ENCODE measurements at regions not wholly inside any gene's neighbourhood (a gene's known extent, or its start where the extent isn't known, plus 50 kb on each side); places are given as distances from the start of the nearest gene placed in this dataset.

DNA sequence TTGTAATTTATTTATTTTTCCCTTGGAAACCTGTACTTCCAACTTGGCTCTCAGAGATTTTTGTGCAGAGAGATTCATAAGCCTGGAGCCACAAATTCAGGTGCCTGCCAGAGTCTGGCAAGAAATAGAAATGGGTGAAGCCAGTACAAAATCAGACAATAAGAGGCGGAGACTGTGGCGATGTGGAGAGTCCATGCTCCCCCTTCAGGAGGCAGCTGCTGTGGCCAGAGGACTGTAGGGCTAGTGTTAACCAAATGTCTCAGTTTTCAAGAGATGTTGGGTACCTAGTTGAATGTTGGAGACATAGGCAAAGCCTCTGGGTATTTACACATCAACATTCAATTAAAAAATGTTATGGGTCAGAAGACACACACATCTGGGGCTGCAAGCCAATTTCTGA lies 208.6 kb downstream of the PSAT1 start:
- Histone ChIP-seq H3K27ac (ENCODE audit: insufficient read depth in 1 of 2, low read depth in 1 of 2, low read length in 2 of 2, poor library complexity in 1 of 2, severe bottlenecking in 2 of 2) (no peak overlapping the region), H3K4me1 (ENCODE audit: control extremely low read depth in 1 of 4, control insufficient read depth in 4 of 4, insufficient read depth in 4 of 4, low read length in 3 of 4) (no peaks in the 10 kb centered on the region), H3K36me3 (ENCODE audit: control insufficient read depth in 4 of 4, insufficient read depth in 4 of 4, low read length in 3 of 4) (no peaks in the 10 kb centered on the region), H3K4me3 (ENCODE audit: control insufficient read depth in 1 of 7, extremely low read depth in 1 of 7, insufficient read depth in 4 of 7, low read depth in 2 of 7, low read length in 6 of 7) (no peak overlapping the region), H3K9me3 (ENCODE audit: control extremely low read depth in 1 of 5, control insufficient read depth in 4 of 5, insufficient read depth in 2 of 5, low read depth in 1 of 5, low read length in 4 of 5) (no peaks in the 10 kb centered on the region), H3K27me3 (replicated peaks in 2 of 5; ENCODE audit: control insufficient read depth in 4 of 5, insufficient read depth in 5 of 5, low read length in 4 of 5) (no peaks in the 10 kb centered on the region)
- ChIA-PET CTCF (no interaction called here), POLR2A (no interaction called here)
- no peak for DNase-seq
- 95% methylated on average over 2 of the region's 2 CpGs for whole genome bisulfite sequencing (ENCODE audit: insufficient coverage)

DNA sequence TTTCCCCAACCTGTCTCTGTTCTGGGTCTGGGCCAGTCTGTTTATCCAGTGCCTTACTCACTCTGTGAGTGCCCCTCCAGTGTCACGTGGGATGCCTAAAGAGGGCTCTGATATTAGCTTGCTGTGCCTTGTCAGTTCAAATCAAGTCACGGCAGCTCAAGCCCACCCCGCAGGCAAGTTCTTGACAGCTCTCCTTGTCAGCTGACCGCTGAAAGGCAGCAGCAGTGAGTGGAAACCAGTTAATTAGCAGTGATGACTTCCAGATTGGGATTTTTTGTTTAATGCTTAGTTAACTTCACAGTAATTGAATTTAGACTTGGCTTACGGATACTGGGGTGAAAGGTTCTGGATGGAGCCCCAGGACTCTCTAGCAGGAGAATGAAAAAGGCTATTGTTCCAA lies 210.1 kb downstream of the PSAT1 start:
- Histone ChIP-seq H3K27me3 (replicated peaks in 2 of 5; ENCODE audit: control insufficient read depth in 4 of 5, insufficient read depth in 5 of 5, low read length in 4 of 5) (no peaks in the 10 kb centered on the region), H3K4me3 (ENCODE audit: control insufficient read depth in 1 of 7, extremely low read depth in 1 of 7, insufficient read depth in 4 of 7, low read depth in 2 of 7, low read length in 6 of 7) (no peak overlapping the region), H3K36me3 (ENCODE audit: control insufficient read depth in 4 of 4, insufficient read depth in 4 of 4, low read length in 3 of 4) (no peaks in the 10 kb centered on the region), H3K27ac (ENCODE audit: insufficient read depth in 1 of 2, low read depth in 1 of 2, low read length in 2 of 2, poor library complexity in 1 of 2, severe bottlenecking in 2 of 2) (no peak overlapping the region), H3K9me3 (ENCODE audit: control extremely low read depth in 1 of 5, control insufficient read depth in 4 of 5, insufficient read depth in 2 of 5, low read depth in 1 of 5, low read length in 4 of 5) (no peaks in the 10 kb centered on the region), H3K4me1 (ENCODE audit: control extremely low read depth in 1 of 4, control insufficient read depth in 4 of 4, insufficient read depth in 4 of 4, low read length in 3 of 4) (no peaks in the 10 kb centered on the region)
- DNase-seq = no peak
- POLR2A ChIA-PET = no interaction called here
- 94% methylated on average over 4 of the region's 5 CpGs for WGBS (ENCODE audit: insufficient coverage)
- CTCF ChIA-PET = no interaction called here

DNA sequence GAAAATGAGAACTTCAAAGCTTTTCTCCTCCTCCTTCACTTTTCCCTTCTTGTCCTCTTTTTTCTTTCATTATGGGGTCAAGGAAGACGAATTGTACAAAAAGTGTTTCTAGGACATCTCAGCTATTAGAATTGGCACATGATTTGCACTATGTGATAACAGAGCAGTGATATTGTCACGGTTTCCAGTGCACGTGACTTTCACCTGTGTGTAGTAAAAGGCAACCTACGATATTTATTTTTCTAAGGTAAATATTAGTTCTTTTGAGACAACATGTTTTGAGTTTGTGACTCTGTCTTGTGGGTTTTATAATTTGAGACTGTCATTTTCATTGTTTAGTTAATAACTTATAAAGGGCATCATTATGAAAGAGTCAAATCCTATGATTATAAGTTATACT lies 213.1 kb downstream of the PSAT1 start:
- ChIA-PET POLR2A (no interaction called here), CTCF (no interaction called here)
- 100% methylated on average over 3 of the region's 4 CpGs for WGBS (ENCODE audit: insufficient coverage)
- Histone ChIP-seq H3K4me3 (ENCODE audit: control insufficient read depth in 1 of 7, extremely low read depth in 1 of 7, insufficient read depth in 4 of 7, low read depth in 2 of 7, low read length in 6 of 7) (no peak overlapping the region), H3K27ac (ENCODE audit: insufficient read depth in 1 of 2, low read depth in 1 of 2, low read length in 2 of 2, poor library complexity in 1 of 2, severe bottlenecking in 2 of 2) (no peak overlapping the region), H3K4me1 (ENCODE audit: control extremely low read depth in 1 of 4, control insufficient read depth in 4 of 4, insufficient read depth in 4 of 4, low read length in 3 of 4) (no peaks in the 10 kb centered on the region), H3K27me3 (replicated peaks in 2 of 5; ENCODE audit: control insufficient read depth in 4 of 5, insufficient read depth in 5 of 5, low read length in 4 of 5) (no peaks in the 10 kb centered on the region), H3K9me3 (ENCODE audit: control extremely low read depth in 1 of 5, control insufficient read depth in 4 of 5, insufficient read depth in 2 of 5, low read depth in 1 of 5, low read length in 4 of 5) (no peaks in the 10 kb centered on the region), H3K36me3 (ENCODE audit: control insufficient read depth in 4 of 4, insufficient read depth in 4 of 4, low read length in 3 of 4) (no peaks in the 10 kb centered on the region)
- DNase-seq = no peak

DNA sequence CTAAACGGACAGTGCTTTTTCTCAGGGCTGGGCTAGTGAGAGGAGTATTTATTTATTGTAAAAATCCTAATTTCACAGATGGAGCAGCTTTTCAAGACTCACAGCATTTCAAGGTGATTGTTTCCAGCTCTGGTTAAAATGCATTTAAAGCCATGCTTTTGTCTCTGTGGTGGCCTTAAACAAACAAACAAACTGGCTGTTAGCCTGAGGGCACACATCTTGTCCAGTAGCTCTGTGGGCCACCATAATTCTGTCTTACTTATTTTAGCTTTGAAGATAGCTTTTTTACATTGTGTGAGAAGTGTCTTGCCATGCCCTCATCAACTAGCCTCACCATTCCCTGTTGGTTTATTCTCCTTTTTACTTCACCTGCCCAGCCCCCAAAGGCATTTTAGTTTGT lies 218.2 kb downstream of the PSAT1 start:
- Histone ChIP-seq H3K36me3 (ENCODE audit: control insufficient read depth in 4 of 4, insufficient read depth in 4 of 4, low read length in 3 of 4) (no peaks in the 10 kb centered on the region), H3K4me1 (ENCODE audit: control extremely low read depth in 1 of 4, control insufficient read depth in 4 of 4, insufficient read depth in 4 of 4, low read length in 3 of 4) (no peaks in the 10 kb centered on the region), H3K4me3 (ENCODE audit: control insufficient read depth in 1 of 7, extremely low read depth in 1 of 7, insufficient read depth in 4 of 7, low read depth in 2 of 7, low read length in 6 of 7) (no peak overlapping the region), H3K9me3 (ENCODE audit: control extremely low read depth in 1 of 5, control insufficient read depth in 4 of 5, insufficient read depth in 2 of 5, low read depth in 1 of 5, low read length in 4 of 5) (peaks cover 0 to 16% (median 4%) of the 10 kb centered on the region in 5 experiments), H3K27ac (ENCODE audit: insufficient read depth in 1 of 2, low read depth in 1 of 2, low read length in 2 of 2, poor library complexity in 1 of 2, severe bottlenecking in 2 of 2) (no peak overlapping the region), H3K27me3 (replicated peaks in 2 of 5; ENCODE audit: control insufficient read depth in 4 of 5, insufficient read depth in 5 of 5, low read length in 4 of 5) (no peaks in the 10 kb centered on the region)
- POLR2A ChIA-PET = no interaction called here
- no peak for DNase-seq
- 100% methylated on average over 1 of the region's 1 CpG for WGBS (ENCODE audit: insufficient coverage)
- CTCF ChIA-PET = no interaction called here

DNA sequence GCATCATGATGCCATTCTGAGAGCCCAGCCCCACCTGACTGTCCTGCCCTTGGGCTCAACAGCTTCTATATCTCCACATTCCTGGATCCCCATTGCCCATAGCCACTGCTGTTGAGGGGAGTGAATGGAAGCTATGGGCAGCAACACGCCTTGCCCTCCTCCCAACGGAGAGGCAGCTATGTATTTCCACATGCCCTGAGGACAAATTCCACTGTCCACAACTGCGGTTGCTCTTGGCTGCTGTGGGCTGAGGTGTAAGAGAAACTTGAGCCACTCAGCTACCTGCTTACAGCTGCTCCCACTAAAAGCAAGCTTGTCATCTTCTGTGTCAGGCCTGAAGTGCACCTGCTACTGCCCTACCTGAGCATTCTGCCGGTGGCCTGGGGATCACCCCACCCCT lies 222.9 kb downstream of the PSAT1 start:
- Histone ChIP-seq H3K4me3 (ENCODE audit: control insufficient read depth in 1 of 7, extremely low read depth in 1 of 7, insufficient read depth in 4 of 7, low read depth in 2 of 7, low read length in 6 of 7) (no peak overlapping the region), H3K27ac (ENCODE audit: insufficient read depth in 1 of 2, low read depth in 1 of 2, low read length in 2 of 2, poor library complexity in 1 of 2, severe bottlenecking in 2 of 2) (no peak overlapping the region), H3K4me1 (ENCODE audit: control extremely low read depth in 1 of 4, control insufficient read depth in 4 of 4, insufficient read depth in 4 of 4, low read length in 3 of 4) (no peaks in the 10 kb centered on the region), H3K27me3 (replicated peaks in 2 of 5; ENCODE audit: control insufficient read depth in 4 of 5, insufficient read depth in 5 of 5, low read length in 4 of 5) (no peaks in the 10 kb centered on the region), H3K36me3 (ENCODE audit: control insufficient read depth in 4 of 4, insufficient read depth in 4 of 4, low read length in 3 of 4) (no peaks in the 10 kb centered on the region), H3K9me3 (ENCODE audit: control extremely low read depth in 1 of 5, control insufficient read depth in 4 of 5, insufficient read depth in 2 of 5, low read depth in 1 of 5, low read length in 4 of 5) (peaks cover 0 to 26% (median 13%) of the 10 kb centered on the region in 5 experiments)
- POLR2A ChIA-PET = no interaction called here
- DNase-seq = no peak
- 93% methylated on average over 4 of the region's 4 CpGs for WGBS (ENCODE audit: insufficient coverage)
- CTCF ChIA-PET = no interaction called here

DNA sequence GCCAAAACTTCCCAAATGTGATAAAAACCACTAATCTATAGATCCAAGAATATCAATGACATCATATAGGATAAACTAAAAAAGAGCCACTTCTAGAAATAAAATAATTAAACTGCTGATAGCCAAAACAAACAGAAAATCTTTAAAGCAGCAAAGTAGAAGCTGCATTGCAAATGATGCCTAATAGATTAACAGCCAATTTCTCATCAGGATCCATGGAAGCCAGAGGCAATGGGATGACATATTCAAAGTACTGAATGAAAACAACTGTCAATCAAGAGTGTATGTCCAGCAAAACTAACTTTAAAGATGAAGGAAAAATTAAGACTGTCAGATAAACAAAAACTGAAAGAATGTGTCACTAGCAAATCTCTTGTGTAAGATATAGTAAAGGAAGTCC lies 224.8 kb downstream of the PSAT1 start:
- Histone ChIP-seq H3K4me3 (ENCODE audit: control insufficient read depth in 1 of 7, extremely low read depth in 1 of 7, insufficient read depth in 4 of 7, low read depth in 2 of 7, low read length in 6 of 7) (no peak overlapping the region), H3K27ac (ENCODE audit: insufficient read depth in 1 of 2, low read depth in 1 of 2, low read length in 2 of 2, poor library complexity in 1 of 2, severe bottlenecking in 2 of 2) (no peak overlapping the region), H3K36me3 (ENCODE audit: control insufficient read depth in 4 of 4, insufficient read depth in 4 of 4, low read length in 3 of 4) (no peaks in the 10 kb centered on the region), H3K9me3 (ENCODE audit: control extremely low read depth in 1 of 5, control insufficient read depth in 4 of 5, insufficient read depth in 2 of 5, low read depth in 1 of 5, low read length in 4 of 5) (peaks cover 0 to 23% (median 13%) of the 10 kb centered on the region in 5 experiments), H3K27me3 (replicated peaks in 2 of 5; ENCODE audit: control insufficient read depth in 4 of 5, insufficient read depth in 5 of 5, low read length in 4 of 5) (no peaks in the 10 kb centered on the region), H3K4me1 (ENCODE audit: control extremely low read depth in 1 of 4, control insufficient read depth in 4 of 4, insufficient read depth in 4 of 4, low read length in 3 of 4) (no peaks in the 10 kb centered on the region)
- CTCF ChIA-PET = no interaction called here
- POLR2A ChIA-PET = no interaction called here
- DNase-seq = no peak

DNA sequence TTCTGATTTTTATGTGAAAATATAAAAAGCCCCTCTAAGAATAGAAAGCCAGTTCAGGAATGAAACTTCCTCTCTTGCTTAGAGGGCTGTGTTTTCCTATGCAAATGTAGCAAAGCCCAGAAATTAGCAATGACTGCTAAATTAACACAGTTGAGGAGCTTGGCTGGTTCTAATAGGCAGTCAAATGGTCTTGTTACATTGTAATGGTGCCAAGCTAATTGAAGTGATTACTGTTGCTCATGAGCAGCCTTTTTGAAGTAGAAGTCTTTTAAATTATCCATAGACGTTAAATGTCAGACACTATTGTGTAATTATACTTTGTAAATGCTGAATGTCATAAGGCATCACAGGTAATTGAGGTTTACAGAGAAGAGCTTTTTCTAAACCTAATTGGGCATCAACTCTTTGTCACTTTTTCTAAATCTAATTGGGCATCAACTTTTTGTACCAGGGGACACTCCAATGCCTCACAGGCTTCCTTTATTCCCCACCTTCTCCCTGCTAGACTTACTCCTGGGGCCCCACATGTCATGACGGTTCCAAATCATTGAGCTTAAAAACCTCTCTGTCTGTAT lies 229.1 kb downstream of the PSAT1 start:
- H3K4me3 ChIP-seq (ENCODE audit: control insufficient read depth in 1 of 7, extremely low read depth in 1 of 7, insufficient read depth in 4 of 7, low read depth in 2 of 7, low read length in 6 of 7) = no peak overlapping the region
- DNase-seq = no peak
- no peaks in the 10 kb centered on the region for H3K27me3 ChIP-seq (replicated peaks in 2 of 5; ENCODE audit: control insufficient read depth in 4 of 5, insufficient read depth in 5 of 5, low read length in 4 of 5)
- POLR2A ChIA-PET = no interaction called here
- H3K4me1 ChIP-seq (ENCODE audit: control extremely low read depth in 1 of 4, control insufficient read depth in 4 of 4, insufficient read depth in 4 of 4, low read length in 3 of 4) = no peaks in the 10 kb centered on the region
- H3K9me3 ChIP-seq (ENCODE audit: control extremely low read depth in 1 of 5, control insufficient read depth in 4 of 5, insufficient read depth in 2 of 5, low read depth in 1 of 5, low read length in 4 of 5) = peaks cover 0 to 5% (median 3%) of the 10 kb centered on the region in 5 experiments
- H3K36me3 ChIP-seq (ENCODE audit: control insufficient read depth in 4 of 4, insufficient read depth in 4 of 4, low read length in 3 of 4) = no peaks in the 10 kb centered on the region
- CTCF ChIA-PET = no interaction called here
- H3K27ac ChIP-seq (ENCODE audit: insufficient read depth in 1 of 2, low read depth in 1 of 2, low read length in 2 of 2, poor library complexity in 1 of 2, severe bottlenecking in 2 of 2) = no peak overlapping the region
- WGBS (ENCODE audit: insufficient coverage) = 100% methylated on average over 2 of the region's 2 CpGs

All from common myeloid progenitor, CD34-positive (primary cell).